GM21786 (cell line): ENCODE measurements at regions not wholly inside any gene's neighbourhood (a gene's known extent, or its start where the extent isn't known, plus 50 kb on each side); places are given as distances from the start of the nearest gene placed in this dataset.

ENCODE experiments used
- ATAC-seq: cut with Tn5 transposase; IDR thresholded peaks from one replicate; pipeline ENCODE4 v1.9.1; 2021; ENCODE audit not compliant: unreplicated experiment

DNA sequence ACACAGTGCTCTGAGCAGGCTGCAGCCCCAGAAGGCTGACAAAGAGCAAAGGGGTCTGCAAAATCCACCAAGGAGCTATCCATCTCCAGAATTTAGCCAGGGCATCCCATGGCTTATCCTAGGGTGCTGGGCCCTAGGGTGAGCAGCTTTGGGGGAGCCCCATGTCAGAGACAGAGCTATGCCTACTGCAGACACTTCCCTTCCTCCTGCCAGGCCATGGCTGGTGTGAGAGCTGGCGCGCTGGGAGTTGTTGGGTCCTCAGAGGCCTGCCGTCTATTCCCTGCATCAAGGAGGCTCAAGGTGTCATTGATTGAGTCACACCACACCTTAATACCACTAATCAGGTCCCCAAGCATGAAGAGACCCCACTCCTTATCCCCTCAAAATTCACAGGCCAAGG, 85.3 kb upstream of the TP53I11 start:
- ATAC-seq = no peak

GRCh38 chr11:45036733-45037132, 86.0 kb upstream of the TP53I11 start:
- ATAC-seq = no peak

GRCh38 chr11:45037434-45038005, 86.8 kb upstream of the TP53I11 start:
- no peak for ATAC-seq

DNA sequence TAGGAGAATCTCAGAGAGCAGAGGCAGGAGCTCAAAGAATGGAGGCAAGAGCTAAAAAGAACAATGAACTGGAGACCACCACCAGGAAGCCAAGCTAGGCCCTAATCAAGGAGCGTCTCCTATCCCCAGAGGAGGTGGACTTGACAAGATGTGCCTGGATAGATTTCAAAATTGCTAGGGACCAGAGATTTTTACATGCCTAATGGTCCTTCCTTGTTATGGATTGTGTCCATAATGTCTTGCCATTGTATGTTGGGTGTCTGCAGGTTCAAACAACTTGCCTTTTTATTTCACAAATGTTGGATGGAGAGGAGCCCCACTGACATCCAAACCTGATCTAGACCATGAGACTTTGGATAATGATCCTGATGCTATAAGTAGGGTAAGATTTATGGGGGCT, 88.2 kb upstream of the TP53I11 start:
- ATAC-seq = no peak

- no peak for ATAC-seq
These were observed 90.9 kb upstream of the TP53I11 start for GRCh38 chr11:45041596-45041995.

GRCh38 chr11:45042560-45042959, 91.9 kb upstream of the TP53I11 start:
- ATAC-seq = no peak

DNA sequence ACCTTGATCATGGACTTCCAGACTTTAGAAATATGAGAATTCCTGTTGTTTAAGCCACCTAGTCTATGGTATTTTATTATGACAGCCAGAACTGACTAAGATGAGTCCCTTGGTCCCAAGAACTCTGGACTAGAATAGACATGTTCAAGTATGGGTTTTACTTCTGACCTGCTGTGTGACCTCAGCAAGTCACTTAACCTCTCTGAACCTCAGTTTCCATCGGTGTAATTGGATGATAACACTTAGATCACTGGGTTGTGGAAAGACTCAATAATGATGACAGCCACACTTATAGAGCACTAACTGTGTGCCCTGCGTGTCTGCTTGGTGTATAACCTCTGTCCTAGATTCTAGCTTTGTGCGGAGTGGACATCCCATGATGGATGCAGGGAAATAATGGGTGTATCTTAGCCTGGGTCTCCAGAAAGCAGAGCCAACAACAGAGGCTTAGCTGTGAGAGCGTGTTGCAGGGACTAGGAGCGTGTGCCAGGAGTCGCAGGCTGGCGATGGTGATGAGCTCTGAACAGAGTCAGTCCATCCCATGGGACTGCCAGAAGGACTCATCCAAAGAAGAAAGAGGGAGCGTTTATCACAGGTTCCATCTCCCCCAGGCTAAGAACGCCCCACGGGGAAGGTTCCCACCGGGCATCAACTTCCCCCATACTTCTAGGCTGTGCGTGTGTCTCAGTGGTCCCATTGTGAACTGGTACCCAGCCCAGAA, 93.2 kb upstream of the TP53I11 start:
- ATAC-seq = no peak

DNA sequence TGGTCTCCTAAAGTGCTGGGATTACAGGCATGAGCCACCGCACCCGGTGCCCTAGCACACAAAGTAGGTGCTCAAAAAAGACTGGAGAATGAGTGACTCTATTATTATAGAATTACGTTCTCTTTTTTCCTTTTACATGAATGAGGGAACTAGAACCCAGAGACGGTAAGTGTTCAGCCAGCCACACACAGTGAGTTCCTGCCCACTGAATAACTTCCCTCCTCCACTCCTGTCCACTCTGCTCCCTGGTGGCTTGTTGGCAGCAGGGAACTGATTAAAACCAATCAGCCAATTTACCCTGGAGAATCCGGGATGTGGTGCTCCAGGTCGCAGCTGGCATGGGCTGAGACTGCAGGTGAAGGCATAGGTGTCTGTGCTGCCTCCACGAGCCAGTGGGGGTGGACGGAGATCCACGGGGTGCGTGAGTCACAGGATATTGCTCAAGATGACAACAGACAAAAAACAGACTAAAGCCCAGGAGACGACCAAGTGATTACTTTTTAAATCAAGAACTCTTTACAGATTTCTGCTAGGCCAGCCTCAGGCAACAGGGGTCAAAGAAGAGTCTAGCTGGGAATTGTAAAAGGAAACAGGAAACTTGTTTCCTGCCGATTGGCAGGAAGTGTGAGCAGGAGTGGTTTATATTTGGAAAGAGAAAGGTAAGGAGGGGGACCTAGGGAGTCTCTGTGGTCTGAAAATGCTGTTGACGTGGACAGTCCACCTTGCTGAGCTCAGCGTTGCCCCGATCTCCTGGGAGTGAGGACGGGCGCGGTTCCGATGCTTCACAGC, 95.2 kb upstream of the TP53I11 start:
- no peak for ATAC-seq

DNA sequence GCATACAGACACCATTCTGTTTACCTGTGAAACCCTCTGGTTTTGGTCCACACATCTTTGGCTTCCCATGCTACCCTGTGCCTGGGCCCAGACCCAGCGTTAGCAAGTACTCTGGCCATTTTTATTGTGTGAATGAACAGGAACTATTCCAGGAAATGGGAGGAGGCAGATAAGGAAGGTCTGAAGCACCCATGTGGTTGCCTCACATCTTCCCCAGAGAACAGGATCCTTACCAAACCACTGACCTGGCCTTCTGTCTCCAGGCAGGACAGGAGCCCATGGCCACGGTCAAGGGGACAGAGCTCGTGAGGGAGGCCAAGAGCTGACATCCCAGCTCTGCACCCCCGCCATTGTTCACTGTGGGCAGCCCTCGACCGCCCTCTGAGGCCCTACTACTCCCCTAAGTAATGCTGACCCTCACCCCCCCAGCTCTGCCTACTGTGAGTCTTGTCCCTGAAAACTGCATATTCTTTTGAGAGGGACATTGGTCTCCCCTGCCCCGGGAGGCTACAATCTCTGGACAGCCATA, 97.7 kb upstream of the TP53I11 start:
- no peak for ATAC-seq

DNA sequence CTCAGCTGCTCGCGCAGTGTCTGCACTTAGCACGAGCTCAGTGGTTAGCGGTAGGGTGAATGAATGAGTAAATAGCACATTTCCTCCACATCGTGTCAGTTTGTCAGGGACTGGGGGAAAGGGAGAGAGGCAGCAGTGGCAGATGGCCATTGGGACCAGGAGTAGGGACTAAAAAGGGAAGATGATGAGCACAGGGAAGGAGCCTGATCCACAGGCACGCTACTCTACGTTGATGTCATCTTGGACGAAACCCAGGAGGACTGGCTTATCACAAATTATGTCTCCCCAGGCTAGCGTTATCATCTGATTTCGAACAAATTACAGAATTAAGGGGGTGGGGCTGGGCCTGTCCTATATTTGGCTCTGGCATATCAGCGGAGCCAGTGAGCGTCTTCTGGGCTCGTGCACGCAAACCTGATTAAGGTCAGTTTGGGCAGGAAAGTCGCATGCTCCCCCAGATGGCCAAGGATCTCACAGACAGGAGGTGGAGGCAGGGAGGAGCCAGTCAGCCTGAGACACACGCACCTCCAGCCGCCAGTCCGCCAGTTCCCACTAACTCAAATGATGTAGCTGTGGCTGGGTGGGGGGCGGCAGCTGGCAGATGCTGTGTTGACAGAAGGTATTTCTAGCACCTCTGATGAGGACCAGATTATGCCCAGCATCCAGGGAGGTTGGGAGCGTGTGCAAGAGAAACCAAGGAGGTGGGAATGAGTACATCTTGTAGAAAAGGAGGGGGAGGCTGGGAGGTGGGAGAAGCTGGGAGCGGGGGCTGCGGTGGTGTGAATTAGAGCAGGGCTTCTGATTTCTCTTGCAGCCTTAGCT, 97.4 kb upstream of the PRDM11 start:
- ATAC-seq = no peak

- ATAC-seq = no peak
These were observed 96.3 kb upstream of the PRDM11 start for GRCh38 chr11:45050111-45050510.

- no peak for ATAC-seq
These were observed 94.8 kb upstream of the PRDM11 start for GRCh38 chr11:45051621-45052020.

GRCh38 chr11:45052361-45052760, 94.1 kb upstream of the PRDM11 start:
- no peak for ATAC-seq

DNA sequence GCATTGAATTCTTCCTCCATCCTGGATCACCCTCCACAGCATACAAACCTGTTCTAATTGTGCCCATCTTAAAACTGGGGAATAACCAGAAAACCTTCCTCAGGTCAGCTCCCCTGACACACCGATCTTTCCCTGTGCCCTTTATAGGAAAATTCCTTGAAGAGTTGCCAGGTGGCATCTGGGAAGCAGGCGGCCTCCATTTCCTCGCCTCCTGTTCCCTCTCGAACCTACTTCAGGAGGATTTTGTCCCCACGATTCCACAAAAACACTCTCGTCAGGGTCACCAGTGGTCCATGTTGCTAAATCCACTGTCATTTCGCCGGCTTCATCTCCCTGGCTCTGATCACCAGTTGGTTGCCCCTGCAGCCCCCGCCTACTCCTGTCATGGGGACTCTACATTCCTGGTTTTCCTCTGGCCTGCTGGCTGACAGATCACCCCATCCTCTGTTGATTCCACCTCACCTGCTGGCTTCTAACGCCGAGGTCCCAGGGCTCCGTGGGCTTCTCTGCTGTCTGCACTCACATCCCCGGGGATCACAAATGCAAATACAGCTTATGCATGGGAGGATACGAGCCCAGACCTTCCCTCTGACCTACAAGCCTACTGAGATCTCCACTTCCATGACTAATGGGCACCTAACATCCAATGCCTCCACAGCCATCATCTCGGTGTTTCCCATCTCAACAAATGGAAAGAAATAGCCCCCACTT, 92.5 kb upstream of the PRDM11 start:
- no peak for ATAC-seq

DNA sequence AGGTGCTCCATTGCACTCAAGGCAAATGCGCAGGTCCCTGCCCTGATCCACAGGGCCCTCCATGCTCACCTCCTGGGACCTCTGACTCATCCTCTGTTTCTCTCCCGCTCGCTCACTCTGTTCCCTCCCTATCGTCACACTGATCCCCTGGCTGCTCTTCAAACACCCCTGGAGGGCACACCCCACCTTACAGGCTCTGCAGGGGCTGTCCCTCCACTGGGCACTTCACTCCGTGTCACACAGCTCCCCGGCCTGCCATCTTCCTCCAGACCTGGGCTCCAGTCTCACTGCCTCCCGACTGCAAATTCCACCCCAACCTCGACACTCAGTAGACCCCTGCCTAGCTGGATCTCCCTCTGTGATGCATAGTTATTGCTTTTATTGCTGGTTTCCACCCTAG, 91.5 kb upstream of the PRDM11 start:
- ATAC-seq = no peak

- ATAC-seq = no peak
These were observed 89.9 kb upstream of the PRDM11 start for GRCh38 chr11:45056529-45056928.

GRCh38 chr11:45057938-45058646, 88.3 kb upstream of the PRDM11 start:
- ATAC-seq = no peak

DNA sequence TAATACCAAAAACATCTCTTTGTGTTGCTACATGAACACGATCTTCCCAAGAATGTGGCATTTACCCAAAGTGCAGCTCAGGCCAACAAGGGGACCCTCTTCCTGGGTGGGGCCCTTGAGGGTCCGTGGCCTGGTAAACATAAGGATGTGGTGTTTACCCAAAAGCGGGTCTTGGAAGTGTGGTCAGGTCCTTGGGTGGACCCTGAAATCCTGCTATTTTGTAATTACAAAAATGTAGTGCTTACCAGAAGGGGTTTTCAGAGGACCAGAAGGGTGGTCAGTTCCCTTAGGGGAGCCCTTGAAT, 87.8 kb upstream of the PRDM11 start:
- ATAC-seq = no peak

GRCh38 chr11:45060707-45061106, 85.7 kb upstream of the PRDM11 start:
- ATAC-seq = no peak

DNA sequence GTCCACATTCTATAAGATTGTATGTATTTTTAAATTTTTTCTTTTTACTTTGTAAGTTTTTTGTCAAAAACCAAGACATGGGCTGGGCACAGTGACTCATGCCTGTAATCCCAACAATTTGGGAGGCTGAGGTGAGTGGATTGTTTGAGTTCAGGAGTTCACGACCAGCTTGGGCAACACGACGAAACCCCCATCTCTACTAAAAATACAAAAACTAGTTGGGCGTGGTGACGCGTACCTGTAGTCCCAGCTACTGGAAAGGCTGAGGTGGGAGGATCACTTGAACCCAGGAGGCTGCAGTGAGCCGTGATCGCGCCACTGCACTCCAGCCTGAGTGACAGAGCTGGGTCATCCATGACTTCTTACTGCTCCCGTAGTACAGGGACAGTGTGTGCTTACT, 84.8 kb upstream of the PRDM11 start:
- ATAC-seq = no peak
